IPS-11a (cell line): ENCODE measurements at regions not wholly inside any gene's neighbourhood (a gene's known extent, or its start where the extent isn't known, plus 50 kb on each side); places are given as distances from the start of the nearest gene placed in this dataset.
"Not testable (repeated sequence)": the region's sequence is repeated elsewhere in the genome, so short reads cannot be mapped to it uniquely, and the experiment has no call there.

Experiments
- H3K4me3 ChIP-seq: one replicate; pipeline ENCODE4 v1.5.1; 2013; ENCODE audit warnings: low read depth, low read length, control low read depth

- H3K4me3 ChIP-seq, result peak overlapping the region; percentile 17
Measured at GRCh38 chr22:46026899-46027210, 49.9 kb upstream of the WNT7B start.

- H3K4me3 ChIP-seq, result peak overlapping the region; percentile 17
Measured at GRCh38 chr22:46027211-46028105, 50.5 kb upstream of the WNT7B start.

DNA sequence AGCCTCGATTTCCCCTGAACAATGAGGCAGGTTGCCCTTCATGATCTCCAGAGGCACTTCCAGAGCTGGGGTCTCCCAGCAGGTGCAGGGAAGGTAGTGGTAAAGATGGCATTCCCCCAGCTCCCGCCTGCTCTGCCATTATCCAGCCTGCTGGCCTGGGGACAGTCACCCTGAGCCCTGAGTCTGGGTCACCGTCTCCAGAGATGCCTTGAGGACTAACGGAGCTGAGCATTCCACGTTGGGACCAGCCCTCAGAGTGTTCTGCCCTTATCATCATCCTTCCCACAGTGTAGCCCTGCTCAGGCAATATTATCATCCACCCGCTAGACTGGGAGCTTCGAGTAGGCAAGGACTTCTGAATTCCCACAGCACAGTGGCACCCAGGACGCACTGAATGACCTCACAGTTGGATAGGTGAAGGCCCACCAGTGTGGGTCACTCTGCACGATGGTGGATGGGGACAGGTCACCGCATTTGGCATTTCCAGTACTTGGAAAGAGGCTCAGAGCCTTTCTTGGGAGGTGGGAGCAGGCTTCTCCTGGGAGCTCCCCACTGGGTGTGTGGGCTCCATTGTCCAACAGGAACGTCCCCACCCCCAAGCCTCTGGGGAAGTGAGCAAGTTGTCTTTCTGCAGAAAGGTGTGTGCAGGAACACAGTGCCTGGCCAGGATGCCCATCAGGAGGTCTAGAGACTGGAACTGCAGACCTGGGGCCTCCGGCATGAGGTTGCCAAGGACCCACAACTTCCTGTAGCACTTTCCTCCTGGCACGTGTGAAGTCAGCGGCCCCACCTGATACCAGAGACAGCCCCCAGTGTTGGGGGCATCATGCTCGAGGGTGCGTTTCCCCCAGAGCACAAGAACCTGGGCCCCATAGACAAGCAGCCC lies 51.4 kb upstream of the WNT7B start:
- H3K4me3 ChIP-seq, result no peak overlapping the region

DNA sequence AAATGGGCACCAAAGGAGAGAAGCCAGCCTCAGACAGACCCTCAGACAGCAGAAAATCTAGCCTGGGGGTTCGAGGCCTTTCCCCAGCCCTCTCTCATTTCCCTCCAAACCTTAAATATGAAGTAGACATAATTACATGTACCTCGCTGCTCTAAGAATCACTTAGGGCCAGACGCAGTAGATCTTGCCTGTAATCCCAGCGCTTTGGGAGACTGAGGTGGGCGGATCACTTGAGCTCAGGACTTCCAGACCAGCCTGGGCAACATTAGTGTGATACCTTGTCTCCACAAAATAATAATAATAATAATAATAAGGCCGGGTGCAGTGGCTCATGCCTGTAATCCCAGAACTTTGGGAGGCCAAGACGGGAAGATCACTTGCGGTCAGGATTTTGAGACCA lies 52.1 kb upstream of the WNT7B start:
- H3K4me3 ChIP-seq, result no peak overlapping the region

- H3K4me3 ChIP-seq, result no peak overlapping the region
Measured at GRCh38 chr22:46029574-46030200, 52.7 kb upstream of the WNT7B start.

GRCh38 chr22:46030231-46030880 lies 53.4 kb upstream of the WNT7B start:
- no peak overlapping the region for H3K4me3 ChIP-seq

GRCh38 chr22:46031066-46031465 lies 54.1 kb upstream of the WNT7B start:
- no peak overlapping the region for H3K4me3 ChIP-seq

DNA sequence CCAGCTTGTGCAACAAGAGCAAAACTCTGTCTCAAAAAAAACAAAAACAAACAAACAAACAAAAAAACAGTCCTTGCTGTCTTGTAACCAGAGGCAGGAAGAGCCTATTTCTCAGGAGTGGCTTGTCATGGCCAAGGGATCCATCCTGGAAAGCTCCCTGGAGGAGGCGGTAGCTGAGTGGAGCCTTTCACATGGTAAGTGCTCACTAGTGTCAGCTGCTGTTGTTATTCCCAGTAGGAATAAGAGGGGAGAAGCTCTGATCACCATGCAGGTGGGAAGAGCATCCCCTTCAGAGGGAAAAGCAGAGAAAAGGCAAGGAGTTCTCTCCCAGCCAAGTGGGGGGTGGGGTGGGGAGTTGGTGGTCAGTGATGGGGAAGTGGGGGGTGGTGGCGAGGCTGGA lies 54.6 kb upstream of the WNT7B start:
- no peak overlapping the region for H3K4me3 ChIP-seq

- H3K4me3 ChIP-seq, result no peak overlapping the region
Measured at GRCh38 chr22:46031965-46032851, 55.2 kb upstream of the WNT7B start.

- H3K4me3 ChIP-seq, result no peak overlapping the region
Measured at GRCh38 chr22:46033256-46034200, 56.6 kb upstream of the WNT7B start.

DNA sequence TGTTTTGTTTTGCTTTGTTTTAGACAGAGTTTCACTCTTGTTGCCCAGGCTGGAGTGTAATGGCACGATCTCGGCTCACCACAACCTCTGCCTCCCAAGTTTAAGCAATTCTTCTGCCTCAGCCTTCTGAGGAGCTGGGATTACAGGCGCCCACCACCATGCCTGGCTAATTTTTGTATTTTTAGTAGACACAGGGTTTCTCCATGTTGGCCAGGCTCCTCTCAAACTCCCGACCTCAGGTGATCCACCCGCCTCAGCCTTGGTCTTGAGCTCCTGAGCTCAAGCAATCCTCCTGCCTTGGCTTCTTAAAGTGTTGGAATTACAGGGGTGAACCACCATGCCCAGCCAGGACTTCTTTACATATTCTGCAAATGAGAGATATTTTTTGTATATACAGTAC lies 57.5 kb upstream of the WNT7B start:
- H3K4me3 ChIP-seq, result not testable (repeated sequence)

DNA sequence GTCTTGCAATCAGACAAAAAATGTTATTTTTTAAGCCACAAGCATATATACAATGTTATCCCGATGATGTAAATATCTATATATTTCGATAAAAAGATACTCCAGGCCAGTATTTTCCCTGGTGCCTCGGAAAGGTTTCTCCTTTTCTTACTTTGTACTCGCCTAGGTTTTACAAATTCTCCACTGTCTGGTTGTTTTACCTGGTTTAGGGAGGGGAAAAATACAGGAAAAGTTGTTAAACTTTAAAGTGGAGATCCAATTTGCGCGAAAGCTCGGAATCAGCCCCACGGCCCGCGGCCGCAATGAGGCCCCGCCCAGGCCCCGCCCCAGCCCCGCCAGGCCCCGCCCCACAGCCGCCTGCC lies 58.4 kb upstream of the WNT7B start:
- H3K4me3 ChIP-seq, result peak overlapping the region; percentile 60

DNA sequence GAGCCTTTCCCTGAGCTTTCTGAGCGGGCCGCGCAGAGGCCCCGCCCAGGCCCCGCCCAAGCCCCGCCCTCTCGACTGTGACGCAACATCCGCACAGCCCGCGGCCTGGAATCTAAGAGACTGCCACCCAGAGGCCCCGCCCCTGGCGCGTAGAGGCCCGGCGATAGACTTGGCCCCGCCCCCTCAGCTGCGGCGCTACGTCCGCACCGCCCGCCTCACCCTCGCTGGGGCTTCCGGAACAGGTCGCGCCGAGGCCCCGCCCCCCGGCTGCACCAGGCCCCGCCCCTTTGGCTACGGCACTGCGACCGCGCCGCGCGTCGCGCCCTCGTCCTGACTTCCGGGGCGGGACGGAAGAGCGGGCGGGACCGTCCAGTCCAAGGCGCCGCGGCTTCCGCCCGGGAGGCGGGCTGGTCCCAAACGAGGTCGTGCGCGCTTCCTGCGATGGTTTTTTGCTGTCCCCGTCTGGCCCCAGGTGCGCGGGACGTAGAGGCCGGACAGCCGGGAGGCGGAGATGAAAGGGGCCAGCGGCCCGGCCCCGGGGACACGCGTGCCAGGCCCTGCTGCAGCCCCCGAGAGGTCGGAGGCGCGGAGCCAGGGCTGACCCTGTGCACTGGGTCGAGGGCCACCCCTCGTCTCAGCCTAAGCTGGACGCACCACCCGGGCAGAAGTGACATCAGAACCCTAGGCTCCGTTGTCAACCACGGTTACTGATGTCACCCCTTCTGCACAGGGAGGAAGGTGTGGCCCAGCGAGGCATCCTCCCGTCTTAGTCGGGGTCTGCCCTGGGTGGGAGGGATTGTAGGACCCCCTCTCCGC lies 59.0 kb upstream of the WNT7B start:
- H3K4me3 ChIP-seq, result peak overlapping the region; percentile 78

- peak overlapping the region; percentile 78 for H3K4me3 ChIP-seq
Measured at GRCh38 chr22:46036558-46037408, 59.8 kb upstream of the WNT7B start.

DNA sequence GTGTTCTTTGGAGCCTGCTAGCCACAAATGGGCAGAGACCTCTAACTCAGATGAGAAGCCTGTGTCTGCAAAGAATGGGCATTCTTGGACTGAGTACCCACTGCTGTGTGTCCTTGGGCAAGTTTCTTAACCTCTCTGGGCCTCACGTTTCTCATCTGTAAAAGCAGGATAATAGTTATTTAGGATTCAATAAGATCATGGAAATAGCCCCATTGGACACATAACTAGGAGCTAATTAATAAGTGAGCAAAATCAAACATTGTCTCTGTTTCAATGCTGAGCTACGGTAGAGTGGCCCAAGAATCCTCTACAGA lies 61.2 kb upstream of the WNT7B start:
- no peak overlapping the region for H3K4me3 ChIP-seq

GRCh38 chr22:46038516-46039430 lies 61.8 kb upstream of the WNT7B start:
- no peak overlapping the region for H3K4me3 ChIP-seq
